ENCODE measurements at regions not wholly inside any gene's neighbourhood (a gene's known extent, or its start where the extent isn't known, plus 50 kb on each side); places are given as distances from the start of the nearest gene placed in this dataset.
"Not testable (repeated sequence)": the region's sequence is repeated elsewhere in the genome, so short reads cannot be mapped to it uniquely, and the experiment has no call there.

DNA sequence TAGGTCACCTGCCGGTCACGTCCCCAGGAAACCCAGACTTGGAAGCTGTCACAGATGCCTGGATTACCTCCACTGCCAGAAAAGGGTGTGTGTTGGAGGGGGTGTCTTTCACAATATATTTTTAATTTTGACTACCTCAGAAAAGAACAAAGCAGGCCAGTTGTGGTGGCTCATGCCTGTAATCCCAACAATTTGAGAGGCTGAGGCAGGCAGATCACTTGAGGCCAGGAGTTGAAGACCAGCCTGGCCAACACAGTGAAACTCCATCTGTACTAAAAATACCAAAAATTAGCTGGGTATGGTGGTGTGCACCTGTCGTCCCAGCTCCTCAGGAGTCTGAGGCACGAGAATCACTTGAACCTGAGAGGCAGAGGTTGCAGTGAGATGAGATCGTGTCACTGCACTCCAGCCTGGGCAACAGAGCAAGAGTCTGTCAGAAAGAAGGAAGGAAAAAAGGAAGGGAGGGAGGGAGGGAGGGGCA is 81.6 kb upstream of the FGF3 start:
- not testable (repeated sequence) for TF ChIP-seq POLR2A (IDR thresholded peaks at IDR 0.05)
- TF ChIP-seq, protein P1, sequence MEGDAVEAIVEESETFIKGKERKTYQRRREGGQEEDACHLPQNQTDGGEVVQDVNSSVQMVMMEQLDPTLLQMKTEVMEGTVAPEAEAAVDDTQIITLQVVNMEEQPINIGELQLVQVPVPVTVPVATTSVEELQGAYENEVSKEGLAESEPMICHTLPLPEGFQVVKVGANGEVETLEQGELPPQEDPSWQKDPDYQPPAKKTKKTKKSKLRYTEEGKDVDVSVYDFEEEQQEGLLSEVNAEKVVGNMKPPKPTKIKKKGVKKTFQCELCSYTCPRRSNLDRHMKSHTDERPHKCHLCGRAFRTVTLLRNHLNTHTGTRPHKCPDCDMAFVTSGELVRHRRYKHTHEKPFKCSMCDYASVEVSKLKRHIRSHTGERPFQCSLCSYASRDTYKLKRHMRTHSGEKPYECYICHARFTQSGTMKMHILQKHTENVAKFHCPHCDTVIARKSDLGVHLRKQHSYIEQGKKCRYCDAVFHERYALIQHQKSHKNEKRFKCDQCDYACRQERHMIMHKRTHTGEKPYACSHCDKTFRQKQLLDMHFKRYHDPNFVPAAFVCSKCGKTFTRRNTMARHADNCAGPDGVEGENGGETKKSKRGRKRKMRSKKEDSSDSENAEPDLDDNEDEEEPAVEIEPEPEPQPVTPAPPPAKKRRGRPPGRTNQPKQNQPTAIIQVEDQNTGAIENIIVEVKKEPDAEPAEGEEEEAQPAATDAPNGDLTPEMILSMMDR (IDR thresholded peaks at IDR 0.05): not testable (repeated sequence)
